NOMO-1 (cell line): ENCODE measurements at regions not wholly inside any gene's neighbourhood (a gene's known extent, or its start where the extent isn't known, plus 50 kb on each side); places are given as distances from the start of the nearest gene placed in this dataset.

ENCODE experiments used
- DNase-seq, 2 experiments: peaks; one replicate each; lab custom pipeline; 2025; ENCODE audit not compliant: unreplicated experiment in 2 of 2; lab: John Stamatoyannopoulos, UW

- no peak for DNase-seq
These were observed 62.9 kb upstream of the METAP2 start for GRCh38 chr12:95411057-95411456.

- no peak for DNase-seq
These were observed 62.5 kb upstream of the METAP2 start for GRCh38 chr12:95411466-95411865.

GRCh38 chr12:95412482-95413311, 61.3 kb upstream of the METAP2 start:
- no peak for DNase-seq

GRCh38 chr12:95413576-95413975, 60.4 kb upstream of the METAP2 start:
- no peak for DNase-seq

GRCh38 chr12:95415451-95415850, 58.5 kb upstream of the METAP2 start:
- DNase-seq, result no peak

GRCh38 chr12:95416111-95416636, 57.8 kb upstream of the METAP2 start:
- DNase-seq, result no peak

GRCh38 chr12:95417372-95417771, 56.6 kb upstream of the METAP2 start:
- DNase-seq, result no peak

- no peak for DNase-seq
These were observed 55.8 kb upstream of the METAP2 start for GRCh38 chr12:95418142-95418541.
